Fibroblast of pulmonary artery (primary cell): ENCODE measurements at regions not wholly inside any gene's neighbourhood (a gene's known extent, or its start where the extent isn't known, plus 50 kb on each side); places are given as distances from the start of the nearest gene placed in this dataset.

Source experiments
- DNase-seq: peaks from one replicate; pipeline ENCODE4 v3.0.0-alpha.2; 2010; ENCODE audit warnings: low read depth
- H3K4me3 ChIP-seq: replicated peaks from 2 replicates; pipeline ENCODE4 v1.5.1; 2011; ENCODE audit warnings: low read depth, mild to moderate bottlenecking, control low read depth, low read length, moderate library complexity
- TF ChIP-seq, protein P1 (sequence below): IDR thresholded peaks from 2 replicates; pipeline ENCODE4 v1.5.1; 2011; ENCODE audit warnings: mild to moderate bottlenecking, control low read depth, low read length, inconsistent platforms; ENCODE audit errors: missing control alignments

DNA sequence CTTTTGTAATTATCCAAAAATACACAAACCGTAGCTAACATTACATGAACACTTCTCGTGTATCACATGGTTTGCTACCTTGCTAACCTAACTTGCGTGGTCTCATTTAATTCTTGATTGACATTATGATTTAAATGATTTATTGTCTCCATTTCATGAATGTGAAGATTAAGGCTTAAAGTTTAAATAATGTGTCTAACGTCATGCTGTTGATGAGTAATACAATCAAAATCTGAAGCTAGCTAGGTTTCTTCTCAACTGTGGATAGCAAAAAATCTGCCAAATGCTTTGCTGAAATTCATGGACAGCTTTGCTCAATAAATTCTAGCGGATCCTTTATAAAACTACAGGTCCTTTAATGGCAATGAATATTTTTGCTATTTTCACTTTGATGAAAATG is 274.1 kb upstream of the MC4R start:
- no peak for DNase-seq
- TF ChIP-seq, protein P1, sequence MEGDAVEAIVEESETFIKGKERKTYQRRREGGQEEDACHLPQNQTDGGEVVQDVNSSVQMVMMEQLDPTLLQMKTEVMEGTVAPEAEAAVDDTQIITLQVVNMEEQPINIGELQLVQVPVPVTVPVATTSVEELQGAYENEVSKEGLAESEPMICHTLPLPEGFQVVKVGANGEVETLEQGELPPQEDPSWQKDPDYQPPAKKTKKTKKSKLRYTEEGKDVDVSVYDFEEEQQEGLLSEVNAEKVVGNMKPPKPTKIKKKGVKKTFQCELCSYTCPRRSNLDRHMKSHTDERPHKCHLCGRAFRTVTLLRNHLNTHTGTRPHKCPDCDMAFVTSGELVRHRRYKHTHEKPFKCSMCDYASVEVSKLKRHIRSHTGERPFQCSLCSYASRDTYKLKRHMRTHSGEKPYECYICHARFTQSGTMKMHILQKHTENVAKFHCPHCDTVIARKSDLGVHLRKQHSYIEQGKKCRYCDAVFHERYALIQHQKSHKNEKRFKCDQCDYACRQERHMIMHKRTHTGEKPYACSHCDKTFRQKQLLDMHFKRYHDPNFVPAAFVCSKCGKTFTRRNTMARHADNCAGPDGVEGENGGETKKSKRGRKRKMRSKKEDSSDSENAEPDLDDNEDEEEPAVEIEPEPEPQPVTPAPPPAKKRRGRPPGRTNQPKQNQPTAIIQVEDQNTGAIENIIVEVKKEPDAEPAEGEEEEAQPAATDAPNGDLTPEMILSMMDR, result no peak
- no peak overlapping the region for H3K4me3 ChIP-seq

DNA sequence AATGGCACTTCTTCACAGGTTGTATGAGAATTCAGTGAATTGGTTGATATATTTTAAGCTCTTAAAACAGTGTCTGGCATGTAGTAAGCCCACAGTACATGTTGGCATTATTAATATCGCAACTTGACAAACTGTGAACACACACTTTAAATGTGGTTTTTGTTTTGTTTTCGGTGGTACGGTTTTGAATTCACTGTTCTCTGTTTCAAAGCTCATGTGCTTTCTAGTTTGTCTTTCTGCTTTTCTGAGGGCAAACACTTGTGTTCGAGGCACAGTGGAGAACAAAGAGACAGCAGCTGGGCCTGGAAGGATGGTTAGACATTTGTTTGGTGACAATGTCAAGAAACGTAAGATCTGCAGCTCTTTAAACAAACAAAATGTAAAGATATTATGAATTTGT is 276.5 kb upstream of the MC4R start:
- no peak overlapping the region for H3K4me3 ChIP-seq
- TF ChIP-seq, protein P1, result no peak
- DNase-seq, result no peak

DNA sequence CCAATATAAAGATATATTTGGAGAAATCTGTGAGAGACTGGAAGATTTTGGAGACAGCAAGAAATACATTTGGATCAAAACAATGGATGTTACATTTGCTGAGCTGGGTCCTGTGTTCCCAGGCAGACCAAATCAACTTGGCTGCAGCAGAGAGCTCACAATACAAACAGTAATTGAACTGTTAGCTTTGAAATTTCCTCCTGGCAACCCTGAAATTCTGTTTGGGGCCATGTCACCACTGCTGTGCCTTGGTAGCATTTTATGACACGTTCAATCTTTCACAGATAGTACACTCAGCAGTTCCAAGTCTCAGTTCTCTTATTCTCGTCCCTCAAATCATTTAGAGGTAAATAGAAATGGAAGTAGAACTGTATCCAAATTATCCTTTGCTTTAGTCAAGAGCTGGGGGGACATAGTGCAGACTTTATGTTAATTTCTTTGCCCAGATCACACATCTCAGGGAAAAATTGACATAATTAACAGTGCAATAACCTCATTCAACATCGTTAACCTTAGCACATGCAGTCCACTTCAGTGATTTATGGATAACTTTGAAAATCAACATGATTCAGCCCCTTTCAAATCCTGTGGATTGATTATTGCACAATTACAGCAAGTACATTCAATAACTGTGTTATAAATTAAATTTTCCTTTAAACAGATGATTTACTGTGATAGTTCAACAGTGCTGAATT is 277.4 kb upstream of the MC4R start:
- TF ChIP-seq, protein P1, result no peak
- no peak overlapping the region for H3K4me3 ChIP-seq
- no peak for DNase-seq

DNA sequence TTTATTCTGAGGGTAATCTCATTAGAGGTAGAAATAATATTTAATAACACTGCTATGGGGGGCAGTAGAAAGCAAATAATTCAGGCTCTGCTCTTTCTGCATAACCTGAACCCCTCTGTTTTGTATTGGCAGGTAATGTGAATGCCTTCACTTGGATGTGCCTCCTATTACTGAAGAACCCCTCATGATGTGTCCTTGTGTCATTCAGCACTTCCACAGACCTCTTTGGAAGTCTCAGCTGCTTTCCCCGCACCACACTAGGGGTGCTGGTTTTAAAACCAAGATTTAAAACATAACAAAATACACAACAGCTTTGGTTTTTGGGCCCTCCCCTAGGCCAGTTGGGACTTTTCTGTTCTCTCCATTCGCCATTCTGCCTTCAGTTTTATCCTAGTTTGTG is 281.7 kb upstream of the MC4R start:
- DNase-seq, result no peak
- H3K4me3 ChIP-seq, result no peak overlapping the region
- TF ChIP-seq, protein P1, result no peak

DNA sequence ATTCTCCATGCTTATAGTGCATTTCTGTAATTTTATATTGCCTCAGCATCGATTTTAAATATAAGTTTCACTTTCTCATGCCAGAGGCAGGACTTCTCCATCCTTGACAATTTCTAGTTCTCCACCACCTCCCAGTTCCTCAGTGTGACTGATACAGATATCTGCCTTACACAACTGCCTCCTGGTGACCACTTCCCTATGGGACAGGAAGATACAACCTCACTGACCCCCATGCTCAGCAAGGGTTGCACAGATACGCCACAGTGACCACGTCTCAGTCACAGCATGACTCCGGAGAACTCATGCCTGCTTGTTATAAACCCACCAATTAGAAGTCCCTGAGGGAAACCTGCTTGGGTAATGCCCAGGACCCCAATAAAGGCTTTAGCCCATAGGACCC is 284.0 kb upstream of the MC4R start:
- H3K4me3 ChIP-seq, result no peak overlapping the region
- TF ChIP-seq, protein P1, result no peak
- no peak for DNase-seq

DNA sequence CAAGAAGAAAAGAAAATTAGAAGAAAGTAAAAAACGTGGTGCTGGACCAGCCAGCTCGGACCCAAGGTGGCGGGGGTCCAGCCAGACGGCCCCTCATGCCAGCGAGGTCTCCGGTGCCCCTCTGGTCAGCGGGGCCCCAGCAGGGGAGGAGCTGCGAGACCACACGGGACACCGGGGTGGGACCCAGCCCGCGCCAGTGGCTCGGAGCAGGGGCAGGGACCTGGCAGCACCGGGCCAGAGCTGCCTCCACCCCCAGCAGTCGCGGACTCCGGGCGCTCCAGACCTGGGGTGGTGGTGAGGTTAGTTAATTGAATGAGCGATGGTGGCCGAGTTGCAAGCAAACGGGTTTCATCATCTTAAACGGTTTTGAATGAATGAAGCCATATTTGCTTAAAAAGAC is 289.9 kb upstream of the MC4R start:
- no peak for DNase-seq
- TF ChIP-seq, protein P1, result no peak
- H3K4me3 ChIP-seq, result no peak overlapping the region
